HepG2 (cell line): ENCODE measurements at regions not wholly inside any gene's neighbourhood (a gene's known extent, or its start where the extent isn't known, plus 50 kb on each side); places are given as distances from the start of the nearest gene placed in this dataset.

ENCODE experiments used
- HIC2 ChIP-seq: sonication (generic); formaldehyde crosslinking; IDR thresholded peaks from 2 replicates; pipeline ENCODE4 v1.9.0; 2022; ENCODE audit warnings: low read depth, missing genetic modification reagents
- HOMEZ ChIP-seq: IDR thresholded peaks from 2 replicates; pipeline ENCODE4 v1.6.1; 2016; ENCODE audit warnings: low read depth
- JUND ChIP-seq: sonication (generic); formaldehyde crosslinking; IDR thresholded peaks from 2 replicates; pipeline ENCODE4 v1.8.0; 2022; ENCODE audit warnings: mild to moderate bottlenecking, missing genetic modification reagents
- MBD4 ChIP-seq: IDR thresholded peaks from 2 replicates; pipeline ENCODE4 v1.6.1; 2012; ENCODE audit warnings: low read length, inconsistent platforms, borderline replicate concordance
- MXD1 ChIP-seq: sonication (generic); formaldehyde crosslinking; IDR thresholded peaks from 2 replicates; pipeline ENCODE4 v1.4.0; 2020; ENCODE audit warnings: mild to moderate bottlenecking, missing genetic modification reagents
- NCOR1 ChIP-seq: fragments of 200-600 bp; sonication (generic); IDR thresholded peaks from 2 replicates; pipeline ENCODE4 v1.7.0; 2017; ENCODE audit warnings: antibody characterized with exemption, low read length, borderline replicate concordance
- PAF1 ChIP-seq: IDR thresholded peaks from 2 replicates; pipeline ENCODE4 v1.6.1; 2016; ENCODE audit warnings: missing genetic modification reagents, missing compliant biosample characterization
- PHF5A ChIP-seq: IDR thresholded peaks from one replicate; pipeline ENCODE4 v1.6.1; 2018; ENCODE audit warnings: low read depth, missing genetic modification reagents; ENCODE audit not compliant: unreplicated experiment
- POLR2A ChIP-seq, 2 experiments: IDR thresholded peaks; 2 replicates each; pipeline ENCODE4 v1.6.1; 2011; ENCODE audit warnings: low read depth in 2 of 2, low read length in 2 of 2, mild to moderate bottlenecking in 1 of 2, moderate library complexity in 1 of 2; ENCODE audit not compliant: insufficient read depth in 1 of 2
- RFX1 ChIP-seq: fragments of 450-650 bp; IDR thresholded peaks from 2 replicates; pipeline ENCODE4 v1.6.1; 2017
- SMYD3 ChIP-seq: sonication (generic); formaldehyde crosslinking; IDR thresholded peaks from 2 replicates; pipeline ENCODE4 v1.8.1; 2023; ENCODE audit warnings: mild to moderate bottlenecking, missing genetic modification reagents
- ZBTB33 ChIP-seq: sonication (generic); formaldehyde crosslinking; IDR thresholded peaks from 2 replicates; pipeline ENCODE4 v1.4.0; 2020; ENCODE audit warnings: missing genetic modification reagents
- ZIK1 ChIP-seq: sonication (generic); formaldehyde crosslinking; IDR thresholded peaks from 2 replicates; pipeline ENCODE4 v1.5.0; 2020; ENCODE audit warnings: mild to moderate bottlenecking, low read depth, missing genetic modification reagents, borderline replicate concordance
- ZNF124 ChIP-seq: sonication (generic); formaldehyde crosslinking; IDR thresholded peaks from 2 replicates; pipeline ENCODE4 v1.4.0; 2020; ENCODE audit warnings: missing genetic modification reagents
- ZNF296 ChIP-seq: sonication (generic); formaldehyde crosslinking; conservative IDR thresholded peaks from 2 replicates; pipeline ENCODE4 v1.5.0; 2020; ENCODE audit warnings: mild to moderate bottlenecking, missing genetic modification reagents
- ZNF576 ChIP-seq: sonication (generic); formaldehyde crosslinking; IDR thresholded peaks from 2 replicates; pipeline ENCODE4 v1.4.0; 2020; ENCODE audit warnings: mild to moderate bottlenecking, missing genetic modification reagents
- ZNF691 ChIP-seq: sonication (generic); formaldehyde crosslinking; IDR thresholded peaks from 2 replicates; pipeline ENCODE4 v1.4.0; 2020; ENCODE audit warnings: missing genetic modification reagents, low read depth, mild to moderate bottlenecking, borderline replicate concordance
- ZNF703 ChIP-seq: sonication (generic); formaldehyde crosslinking; IDR thresholded peaks from 2 replicates; pipeline ENCODE4 v1.5.1; 2020; ENCODE audit warnings: missing genetic modification reagents, mild to moderate bottlenecking, moderate library complexity, borderline replicate concordance
- ZNF768 ChIP-seq: sonication (generic); formaldehyde crosslinking; IDR thresholded peaks from 2 replicates; pipeline ENCODE4 v1.4.0; 2020; ENCODE audit warnings: missing genetic modification reagents
- ZNF781 ChIP-seq: sonication (generic); formaldehyde crosslinking; IDR thresholded peaks from 2 replicates; pipeline ENCODE4 v1.5.1; 2020; ENCODE audit warnings: borderline replicate concordance, mild to moderate bottlenecking, missing genetic modification reagents; ENCODE audit errors: not compliant biosample characterization
- ZNF850 ChIP-seq: sonication (generic); formaldehyde crosslinking; conservative IDR thresholded peaks from 2 replicates; pipeline ENCODE4 v1.9.0; 2021; ENCODE audit warnings: mild to moderate bottlenecking, missing genetic modification reagents

- TF ChIP-seq ZNF703 (CRISPR knock-in tag) (no peak), ZBTB33 (peak; percentile 37; the same call in 1 of the 2 replicates), ZNF576 (CRISPR knock-in tag) (no peak), MBD4 (no peak), ZNF296 (CRISPR knock-in tag) (no peak), ZNF781 (CRISPR knock-in tag) (no peak), SMYD3 (no peak), POLR2A (IDR thresholded peaks at IDR 0.05; ENCODE audit: insufficient read depth in 1 of 2, low read depth in 2 of 2, low read length in 2 of 2) (peak; percentile 26 to 44; a peak in 1 of 4 replicates), NCOR1 (peak; percentile 52; the same call in 1 of the 2 replicates), ZNF768 (peak; percentile 41; the same call in 1 of the 2 replicates), HOMEZ (CRISPR knock-in tag) (peak; percentile 83; the same call in 1 of the 2 replicates), JUND (CRISPR knock-in tag) (no peak; the same call in none of the 2 replicates), HIC2 (CRISPR knock-in tag) (peak; percentile 45; the same call in 1 of the 2 replicates), PAF1 (CRISPR knock-in tag) (no peak), ZNF691 (CRISPR knock-in tag) (0 out of 2 replicates have a peak, but pooled peaks have one; percentile 82), ZIK1 (CRISPR knock-in tag) (no peak), ZNF124 (CRISPR knock-in tag) (no peak), MXD1 (CRISPR knock-in tag) (0 out of 2 replicates have a peak, but pooled peaks have one; percentile 56), ZNF850 (CRISPR knock-in tag) (no peak), RFX1 (no peak), PHF5A (CRISPR knock-in tag) (no peak)
Measured at GRCh38 chr2:111698743-111699554, 185.0 kb downstream of the ANAPC1 start (continued).
